Colonic mucosa (tissue), 4 donors: ENCODE measurements at regions not wholly inside any gene's neighbourhood (a gene's known extent, or its start where the extent isn't known, plus 50 kb on each side); places are given as distances from the start of the nearest gene placed in this dataset.

Experiments
- DNase-seq: peaks from one replicate; pipeline ENCODE4 v3.0.0-alpha.2; 2020
- H3K27ac ChIP-seq: fragments of 200-600 bp; one replicate; pipeline ENCODE4 v1.8.0; 2021
- H3K27me3 ChIP-seq: fragments of 200-600 bp; one replicate; pipeline ENCODE4 v1.8.0; 2021
- H3K36me3 ChIP-seq: fragments of 200-600 bp; one replicate; pipeline ENCODE4 v1.8.0; 2021
- H3K4me1 ChIP-seq: fragments of 200-600 bp; one replicate; pipeline ENCODE4 v1.8.0; 2021; ENCODE audit warnings: mild to moderate bottlenecking
- H3K4me3 ChIP-seq: fragments of 200-600 bp; one replicate; pipeline ENCODE4 v1.8.0; 2021
- H3K9ac ChIP-seq, 2 donors: one replicate each; pipeline ENCODE4 v1.7.0; 2013; ENCODE audit warnings: control low read depth in 2 of 2, low read depth in 2 of 2, low read length in 2 of 2
- H3K9me3 ChIP-seq: fragments of 200-600 bp; one replicate; pipeline ENCODE4 v1.8.0; 2021
- intact Hi-C: fragments of 100-400 bp; cut with DNase I; formaldehyde crosslinking; loops from one replicate; pipeline ENCODE4 v1.14.1; 2022
- TF ChIP-seq, protein P1 (sequence below): fragments of 200-600 bp; IDR thresholded peaks from one replicate; pipeline ENCODE4 v1.8.0; 2022; ENCODE audit warnings: antibody characterized with exemption, mild to moderate bottlenecking
- donor health status: healthy.
- donor health status: DM: no; HTN: no; CAD: no.
- donor health status: DM: no; HTN: no; CAD: no.

DNA sequence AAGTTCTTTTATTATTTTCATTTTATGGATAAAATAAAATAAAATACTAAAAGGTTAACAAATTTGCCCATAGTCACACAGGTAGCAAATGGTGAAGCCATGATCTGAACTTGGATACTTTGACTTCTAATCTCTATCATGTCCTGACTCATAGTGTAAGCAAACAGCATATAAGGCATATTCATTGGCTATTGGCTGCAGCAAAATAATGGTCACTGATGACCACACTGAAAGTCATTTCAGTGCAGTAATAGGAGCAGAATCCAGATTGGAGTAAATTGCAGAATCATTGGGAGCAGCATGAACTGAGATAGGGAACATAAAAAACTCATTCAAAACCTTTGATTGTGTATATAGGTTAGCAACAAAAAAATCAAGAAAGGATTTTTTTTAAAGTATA is 262.9 kb downstream of the PLA2G4A start:
- no peak overlapping the region for H3K4me3 ChIP-seq

DNA sequence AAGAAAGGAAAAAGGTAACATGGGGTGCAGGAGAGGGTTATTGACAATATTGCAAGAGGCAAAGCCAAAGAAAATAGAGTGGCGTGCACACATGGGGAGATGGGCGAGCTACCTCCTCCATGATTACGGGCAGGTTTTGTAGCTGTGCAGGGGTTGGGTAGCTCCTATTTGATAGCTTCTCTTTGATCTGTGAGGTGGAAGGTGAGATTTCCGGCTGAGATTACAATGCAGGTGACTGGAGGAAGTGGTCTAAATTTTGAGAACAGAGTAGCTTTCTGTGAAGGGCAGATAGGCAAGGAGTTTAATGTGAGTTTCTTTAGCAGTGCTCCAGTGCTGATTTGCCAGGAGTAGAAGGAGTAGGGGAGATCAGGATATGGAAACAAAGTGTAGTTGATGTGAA is 263.4 kb downstream of the PLA2G4A start:
- Histone ChIP-seq H3K36me3 (no peaks in the 10 kb centered on the region), H3K4me1 (no peaks in the 10 kb centered on the region), H3K9ac (no peak overlapping the region), H3K9me3 (no peaks in the 10 kb centered on the region), H3K4me3 (no peak overlapping the region), H3K27ac (no peak overlapping the region), H3K27me3 (no peaks in the 10 kb centered on the region)
- intact Hi-C loops, result no loop called here
- TF ChIP-seq, protein P1, sequence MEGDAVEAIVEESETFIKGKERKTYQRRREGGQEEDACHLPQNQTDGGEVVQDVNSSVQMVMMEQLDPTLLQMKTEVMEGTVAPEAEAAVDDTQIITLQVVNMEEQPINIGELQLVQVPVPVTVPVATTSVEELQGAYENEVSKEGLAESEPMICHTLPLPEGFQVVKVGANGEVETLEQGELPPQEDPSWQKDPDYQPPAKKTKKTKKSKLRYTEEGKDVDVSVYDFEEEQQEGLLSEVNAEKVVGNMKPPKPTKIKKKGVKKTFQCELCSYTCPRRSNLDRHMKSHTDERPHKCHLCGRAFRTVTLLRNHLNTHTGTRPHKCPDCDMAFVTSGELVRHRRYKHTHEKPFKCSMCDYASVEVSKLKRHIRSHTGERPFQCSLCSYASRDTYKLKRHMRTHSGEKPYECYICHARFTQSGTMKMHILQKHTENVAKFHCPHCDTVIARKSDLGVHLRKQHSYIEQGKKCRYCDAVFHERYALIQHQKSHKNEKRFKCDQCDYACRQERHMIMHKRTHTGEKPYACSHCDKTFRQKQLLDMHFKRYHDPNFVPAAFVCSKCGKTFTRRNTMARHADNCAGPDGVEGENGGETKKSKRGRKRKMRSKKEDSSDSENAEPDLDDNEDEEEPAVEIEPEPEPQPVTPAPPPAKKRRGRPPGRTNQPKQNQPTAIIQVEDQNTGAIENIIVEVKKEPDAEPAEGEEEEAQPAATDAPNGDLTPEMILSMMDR, result no peak
- DNase-seq, result no peak

More for the DNA sequence above, 262.9 kb downstream of the PLA2G4A start:
- H3K27ac ChIP-seq, result no peak overlapping the region
- H3K9me3 ChIP-seq, result no peaks in the 10 kb centered on the region
- H3K36me3 ChIP-seq, result no peaks in the 10 kb centered on the region
- H3K27me3 ChIP-seq, result no peaks in the 10 kb centered on the region
- intact Hi-C loops, result no loop called here
- no peak for DNase-seq
- no peaks in the 10 kb centered on the region for H3K4me1 ChIP-seq
- TF ChIP-seq, protein P1, result no peak
- no peak overlapping the region for H3K9ac ChIP-seq

DNA sequence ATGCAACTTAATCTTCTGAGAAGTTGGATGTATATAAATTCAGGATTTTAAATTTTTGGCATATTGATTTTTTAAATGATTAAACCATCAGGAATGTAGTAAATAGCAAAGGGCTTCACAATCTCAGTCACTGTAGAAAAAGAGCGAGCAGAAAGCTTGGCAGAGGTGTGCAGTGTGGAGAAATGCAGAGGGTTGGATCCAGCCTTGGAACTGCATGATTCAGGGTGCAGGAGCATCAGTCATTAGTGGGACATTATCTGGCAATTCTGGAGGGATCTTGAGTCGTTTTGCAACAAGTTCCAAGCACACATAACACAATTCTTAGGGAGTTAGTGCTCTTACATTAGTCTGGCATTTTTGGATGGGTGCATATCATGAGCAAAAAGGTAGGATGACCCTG is 267.9 kb downstream of the PLA2G4A start:
- Histone ChIP-seq H3K27ac (no peak overlapping the region), H3K9ac (no peak overlapping the region), H3K36me3 (no peaks in the 10 kb centered on the region), H3K9me3 (no peaks in the 10 kb centered on the region), H3K4me3 (no peak overlapping the region), H3K4me1 (no peaks in the 10 kb centered on the region), H3K27me3 (no peaks in the 10 kb centered on the region)
- intact Hi-C loops, result no loop called here
- TF ChIP-seq, protein P1, result no peak
- no peak for DNase-seq

DNA sequence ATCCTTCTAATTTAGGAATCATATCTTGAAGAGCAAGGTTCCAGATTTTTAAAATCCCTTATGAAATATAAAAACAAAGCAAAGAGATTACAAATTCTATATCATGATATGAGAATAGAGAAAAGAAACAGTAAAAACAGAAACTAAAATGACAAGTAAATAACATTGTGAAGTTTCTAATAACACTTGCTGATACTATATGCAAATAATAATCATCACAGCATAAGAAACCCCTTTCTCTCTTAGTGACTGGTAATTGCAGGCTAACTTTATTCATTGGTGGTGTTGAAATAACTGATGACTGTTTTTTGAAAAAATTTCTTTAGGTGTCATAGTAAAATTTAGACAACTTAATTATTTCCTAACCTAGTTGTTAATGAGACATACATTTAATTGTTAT is 281.6 kb downstream of the PLA2G4A start:
- TF ChIP-seq, protein P1, result no peak
- Histone ChIP-seq H3K27ac (no peak overlapping the region), H3K9me3 (no peaks in the 10 kb centered on the region), H3K27me3 (no peaks in the 10 kb centered on the region), H3K36me3 (no peaks in the 10 kb centered on the region), H3K4me1 (no peaks in the 10 kb centered on the region), H3K4me3 (no peak overlapping the region), H3K9ac (no peak overlapping the region)
- intact Hi-C loops, result no loop called here
- DNase-seq, result no peak

DNA sequence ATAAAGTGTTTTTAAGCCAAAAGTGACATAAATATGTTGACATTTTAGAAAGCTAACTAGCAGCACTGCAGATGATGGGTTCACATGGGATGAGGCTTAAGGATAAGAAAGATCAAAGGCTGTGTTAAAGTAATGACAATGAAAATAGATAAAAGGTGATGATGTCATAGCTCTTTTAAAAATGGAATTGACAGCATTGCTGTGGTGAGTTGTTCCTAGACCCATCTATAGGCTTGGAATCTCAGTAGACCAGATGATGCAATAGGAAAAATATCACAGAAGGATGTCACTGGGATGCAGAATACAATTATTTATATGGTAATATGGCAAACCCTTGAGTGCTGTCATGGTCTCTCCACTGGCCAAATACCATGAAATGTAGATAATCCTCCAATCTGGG is 286.0 kb downstream of the PLA2G4A start:
- intact Hi-C loops, result no loop called here
- TF ChIP-seq, protein P1, result no peak

DNA sequence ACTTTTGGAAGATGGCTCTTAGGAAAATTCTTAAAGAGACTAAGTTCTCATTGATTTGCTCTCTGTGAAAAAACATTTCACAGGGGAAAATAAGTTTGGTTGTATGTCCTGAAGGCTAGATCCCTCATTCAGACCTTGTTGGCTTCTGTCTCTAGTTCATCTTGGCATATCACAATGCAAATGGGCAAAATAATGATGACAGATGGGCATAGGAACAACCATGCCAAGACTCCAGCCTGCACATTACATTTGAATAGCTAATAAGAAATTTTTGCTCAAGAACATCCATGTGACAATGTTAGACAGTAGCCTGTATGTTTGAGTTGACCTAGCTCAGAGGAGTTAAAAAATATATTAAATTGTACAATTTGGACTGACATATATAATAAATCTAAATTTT is 292.9 kb downstream of the PLA2G4A start:
- Histone ChIP-seq H3K27me3 (no peaks in the 10 kb centered on the region), H3K27ac (no peak overlapping the region), H3K9ac (no peak overlapping the region), H3K4me1 (no peaks in the 10 kb centered on the region), H3K36me3 (no peaks in the 10 kb centered on the region), H3K4me3 (no peak overlapping the region), H3K9me3 (no peaks in the 10 kb centered on the region)
- intact Hi-C loops, result no loop called here
- DNase-seq, result no peak
- TF ChIP-seq, protein P1, result no peak

More for the DNA sequence above, 286.0 kb downstream of the PLA2G4A start:
- DNase-seq, result no peak
- Histone ChIP-seq H3K4me3 (no peak overlapping the region), H3K9me3 (no peaks in the 10 kb centered on the region), H3K27me3 (no peaks in the 10 kb centered on the region), H3K9ac (no peak overlapping the region), H3K27ac (no peak overlapping the region), H3K36me3 (no peaks in the 10 kb centered on the region), H3K4me1 (no peaks in the 10 kb centered on the region)
